ENCODE measurements at regions not wholly inside any gene's neighbourhood (a gene's known extent, or its start where the extent isn't known, plus 50 kb on each side); places are given as distances from the start of the nearest gene placed in this dataset.

DNA sequence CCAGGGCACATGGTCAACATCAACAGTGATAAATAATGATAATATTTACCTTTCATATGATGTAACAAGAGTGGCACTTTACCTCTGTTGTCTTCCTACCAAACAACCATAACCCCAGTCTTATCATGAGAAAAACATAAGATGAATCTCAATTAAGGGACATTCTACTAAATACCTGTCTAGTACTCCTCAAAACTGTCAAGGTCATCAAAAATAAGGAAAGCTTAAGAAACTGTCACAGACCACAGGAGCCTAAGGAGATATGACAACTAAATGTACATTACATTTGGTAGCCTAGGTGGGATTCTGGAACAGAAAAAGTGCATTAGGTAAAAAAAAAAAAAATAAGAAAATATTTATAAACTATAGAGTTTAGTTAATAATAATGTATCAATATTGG, 118.1 kb downstream of the CCDC34 start:
- BruUV-seq (replicated peaks): no TSS peak
- POLR2A ChIA-PET: interaction anchor here (1.5 kb wide), 1 partner anchor 12 kb away, joined by 4 read pairs; no protein-coding TSS in a partner anchor

DNA sequence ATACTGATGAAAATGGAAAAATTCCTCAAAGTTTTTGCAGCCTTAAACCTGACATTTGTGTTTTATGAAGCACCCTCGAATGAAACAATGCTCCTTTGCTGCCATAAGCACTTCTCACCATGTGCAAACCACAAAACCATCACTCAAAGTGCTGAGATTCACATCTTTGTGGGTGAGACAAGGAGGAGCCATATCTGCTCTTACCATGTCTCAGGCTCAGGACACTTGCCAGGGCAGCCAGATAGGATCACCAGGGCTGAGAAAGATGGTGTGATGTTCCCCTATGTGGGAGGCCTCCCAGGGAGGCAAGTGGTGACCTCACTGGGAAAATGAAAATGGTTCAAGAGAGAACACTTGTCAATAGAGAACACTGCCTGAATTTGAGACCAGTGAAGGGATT, 120.4 kb downstream of the CCDC34 start:
- no peaks in the 10 kb centered on the region for H3K79me2 ChIP-seq (ENCODE audit: insufficient read depth, low read depth, low read length)
- H3K9me3 ChIP-seq (ENCODE audit: low read length): no peaks in the 10 kb centered on the region
- ChIA-PET CTCF (ENCODE audit: unreplicated experiment) (no interaction called here), POLR2A (interaction anchor here (1.1 to 1.9 kb wide), 2 partner anchors 12 to 43 kb away, joined by 3 to 10 read pairs; no protein-coding TSS in a partner anchor)
- TF ChIP-seq EZH2phosphoT487 (IDR thresholded peaks at IDR 0.05; ENCODE audit: borderline replicate concordance, low read depth, low read length): no peak
- TF ChIP-seq, protein P1, sequence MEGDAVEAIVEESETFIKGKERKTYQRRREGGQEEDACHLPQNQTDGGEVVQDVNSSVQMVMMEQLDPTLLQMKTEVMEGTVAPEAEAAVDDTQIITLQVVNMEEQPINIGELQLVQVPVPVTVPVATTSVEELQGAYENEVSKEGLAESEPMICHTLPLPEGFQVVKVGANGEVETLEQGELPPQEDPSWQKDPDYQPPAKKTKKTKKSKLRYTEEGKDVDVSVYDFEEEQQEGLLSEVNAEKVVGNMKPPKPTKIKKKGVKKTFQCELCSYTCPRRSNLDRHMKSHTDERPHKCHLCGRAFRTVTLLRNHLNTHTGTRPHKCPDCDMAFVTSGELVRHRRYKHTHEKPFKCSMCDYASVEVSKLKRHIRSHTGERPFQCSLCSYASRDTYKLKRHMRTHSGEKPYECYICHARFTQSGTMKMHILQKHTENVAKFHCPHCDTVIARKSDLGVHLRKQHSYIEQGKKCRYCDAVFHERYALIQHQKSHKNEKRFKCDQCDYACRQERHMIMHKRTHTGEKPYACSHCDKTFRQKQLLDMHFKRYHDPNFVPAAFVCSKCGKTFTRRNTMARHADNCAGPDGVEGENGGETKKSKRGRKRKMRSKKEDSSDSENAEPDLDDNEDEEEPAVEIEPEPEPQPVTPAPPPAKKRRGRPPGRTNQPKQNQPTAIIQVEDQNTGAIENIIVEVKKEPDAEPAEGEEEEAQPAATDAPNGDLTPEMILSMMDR (conservative IDR thresholded peaks at IDR 0.05; ENCODE audit: low read length): no peak
- DNase-seq (ENCODE audit: low spot score): no peak
- no TSS peak for BruUV-seq (replicated peaks)
- H2AFZ ChIP-seq (ENCODE audit: low read length): no peak overlapping the region
- H3K4me1 ChIP-seq (ENCODE audit: insufficient read depth, low read length, poor library complexity, severe bottlenecking): no peaks in the 10 kb centered on the region
- H3K27ac ChIP-seq (ENCODE audit: low read depth, low read length, poor library complexity, severe bottlenecking): no peak overlapping the region
- no peak overlapping the region for H3K4me2 ChIP-seq (ENCODE audit: low read length)
- H3K9me2 ChIP-seq (ENCODE audit: insufficient read depth, low read length): no peaks in the 10 kb centered on the region
- H4K20me1 ChIP-seq (ENCODE audit: insufficient read depth, low read length): no peaks in the 10 kb centered on the region
- H3K4me3 ChIP-seq (ENCODE audit: low read depth, low read length, poor library complexity, severe bottlenecking): no peak overlapping the region
- H3K36me3 ChIP-seq (ENCODE audit: insufficient read depth, low read length): no peaks in the 10 kb centered on the region
- intact Hi-C loops (cut with micrococcal nuclease; ENCODE audit: unreplicated experiment): no loop called here

More for the DNA sequence above, 118.1 kb downstream of the CCDC34 start:
- intact Hi-C loops (cut with micrococcal nuclease; ENCODE audit: unreplicated experiment): no loop called here
- no peaks in the 10 kb centered on the region for H3K9me2 ChIP-seq (ENCODE audit: insufficient read depth, low read length)
- no peak overlapping the region for H2AFZ ChIP-seq (ENCODE audit: low read length)
- H3K9me3 ChIP-seq (ENCODE audit: low read length): no peaks in the 10 kb centered on the region
- no peaks in the 10 kb centered on the region for H3K36me3 ChIP-seq (ENCODE audit: insufficient read depth, low read length)
- TF ChIP-seq, protein P1 (conservative IDR thresholded peaks at IDR 0.05; ENCODE audit: low read length): no peak
- TF ChIP-seq EZH2phosphoT487 (IDR thresholded peaks at IDR 0.05; ENCODE audit: borderline replicate concordance, low read depth, low read length): no peak
- no peaks in the 10 kb centered on the region for H3K4me1 ChIP-seq (ENCODE audit: insufficient read depth, low read length, poor library complexity, severe bottlenecking)
- H3K4me2 ChIP-seq (ENCODE audit: low read length): no peak overlapping the region
- DNase-seq (ENCODE audit: low spot score): no peak
- CTCF ChIA-PET (ENCODE audit: unreplicated experiment): no interaction called here
- no peak overlapping the region for H3K27ac ChIP-seq (ENCODE audit: low read depth, low read length, poor library complexity, severe bottlenecking)
- H3K79me2 ChIP-seq (ENCODE audit: insufficient read depth, low read depth, low read length): no peaks in the 10 kb centered on the region
- H3K4me3 ChIP-seq (ENCODE audit: low read depth, low read length, poor library complexity, severe bottlenecking): no peak overlapping the region
- no peaks in the 10 kb centered on the region for H4K20me1 ChIP-seq (ENCODE audit: insufficient read depth, low read length)

DNA sequence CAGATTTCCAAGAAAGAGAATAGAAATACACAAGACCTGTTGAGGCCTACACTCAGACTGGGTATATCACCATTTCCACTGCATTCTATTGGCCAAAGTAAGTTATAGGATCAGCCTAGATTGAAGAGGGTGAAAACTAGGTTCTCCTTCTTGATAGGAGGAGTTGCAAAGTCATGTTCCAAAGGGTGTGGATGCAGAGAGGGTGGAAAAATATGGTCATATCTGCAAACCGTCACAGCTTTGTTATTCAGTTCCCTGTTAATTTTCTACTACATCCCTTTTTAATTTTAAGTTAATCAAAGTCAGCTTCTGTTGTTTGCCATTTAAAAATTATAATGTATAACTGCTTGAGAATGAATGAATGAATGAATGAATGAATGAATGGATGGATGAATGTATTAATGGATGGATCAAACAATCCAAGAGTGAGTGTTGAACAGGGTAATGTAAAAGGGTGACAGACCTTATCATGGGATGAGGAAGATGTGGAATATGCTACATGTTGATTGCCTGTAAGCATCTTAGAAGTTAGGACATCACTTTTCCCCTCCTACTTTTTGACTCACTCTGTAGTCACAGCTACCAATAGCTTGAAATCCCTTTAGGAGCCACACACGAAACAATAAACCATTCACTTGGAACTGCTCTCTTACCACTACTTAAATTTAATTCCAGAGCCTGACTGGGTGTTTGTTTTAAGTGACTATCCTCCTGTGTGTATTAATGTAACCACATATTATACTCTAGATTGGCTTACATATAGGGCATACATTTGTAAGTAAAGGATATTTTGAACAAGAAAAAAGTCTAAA, 121.5 kb downstream of the CCDC34 start:
- H3K79me2 ChIP-seq (ENCODE audit: insufficient read depth, low read depth, low read length): no peaks in the 10 kb centered on the region
- no peaks in the 10 kb centered on the region for H3K9me3 ChIP-seq (ENCODE audit: low read length)
- no peak for TF ChIP-seq EZH2phosphoT487 (IDR thresholded peaks at IDR 0.05; ENCODE audit: borderline replicate concordance, low read depth, low read length)
- ChIA-PET CTCF (ENCODE audit: unreplicated experiment) (no interaction called here), POLR2A (interaction anchor here (0.5 to 1.1 kb wide), 5 partner anchors 10 to 56 kb away, joined by 3 read pairs; no protein-coding TSS in a partner anchor)
- no peak overlapping the region for H2AFZ ChIP-seq (ENCODE audit: low read length)
- DNase-seq (ENCODE audit: low spot score): no peak
- H3K9me2 ChIP-seq (ENCODE audit: insufficient read depth, low read length): no peaks in the 10 kb centered on the region
- H3K36me3 ChIP-seq (ENCODE audit: insufficient read depth, low read length): no peaks in the 10 kb centered on the region
- no peaks in the 10 kb centered on the region for H3K4me1 ChIP-seq (ENCODE audit: insufficient read depth, low read length, poor library complexity, severe bottlenecking)
- H4K20me1 ChIP-seq (ENCODE audit: insufficient read depth, low read length): no peaks in the 10 kb centered on the region
- H3K4me2 ChIP-seq (ENCODE audit: low read length): no peak overlapping the region
- no TSS peak for BruUV-seq (replicated peaks)
- intact Hi-C loops (cut with micrococcal nuclease; ENCODE audit: unreplicated experiment): no loop called here
- no peak overlapping the region for H3K27ac ChIP-seq (ENCODE audit: low read depth, low read length, poor library complexity, severe bottlenecking)
- no peak overlapping the region for H3K4me3 ChIP-seq (ENCODE audit: low read depth, low read length, poor library complexity, severe bottlenecking)

Data from OCI-LY7 (cell line).